Aorta (tissue), 5 donors: ENCODE measurements at regions not wholly inside any gene's neighbourhood (a gene's known extent, or its start where the extent isn't known, plus 50 kb on each side); places are given as distances from the start of the nearest gene placed in this dataset.
"Not testable (repeated sequence)": the region's sequence is repeated elsewhere in the genome, so short reads cannot be mapped to it uniquely, and the experiment has no call there.

Source experiments
- ATAC-seq: fragments of 200-7000 bp; cut with Tn5 transposase; one replicate; pipeline ENCODE4 v1.9.1; 2022; ENCODE audit warnings: moderate library complexity; ENCODE audit not compliant: low FRiP score
- DNase-seq, 2 donors: peaks; one replicate each; pipeline ENCODE4 v3.0.0-alpha.2; 2020
- H3K27ac ChIP-seq, 2 donors: one replicate each; pipeline ENCODE4 v1.5.1; 2013; ENCODE audit warnings: low read length in 2 of 2, mild to moderate bottlenecking in 2 of 2, moderate library complexity in 2 of 2, control low read depth in 1 of 2, inconsistent platforms in 1 of 2, low read depth in 1 of 2
- H3K27me3 ChIP-seq, 2 donors: one replicate each; pipeline ENCODE4 v1.6.1; 2013; ENCODE audit warnings: control low read depth in 1 of 2, low read length in 1 of 2, mild to moderate bottlenecking in 1 of 2, moderate library complexity in 1 of 2; ENCODE audit not compliant: insufficient read depth in 2 of 2, control insufficient read depth in 1 of 2
- H3K36me3 ChIP-seq, 2 donors: one replicate each; pipeline ENCODE4 v1.6.1; 2013; ENCODE audit warnings: control low read depth in 1 of 2, low read length in 1 of 2, mild to moderate bottlenecking in 1 of 2; ENCODE audit not compliant: insufficient read depth in 2 of 2, control insufficient read depth in 1 of 2
- H3K4me1 ChIP-seq, 2 donors: one replicate each; pipeline ENCODE4 v1.6.1; 2013; ENCODE audit warnings: low read length in 2 of 2, control low read depth in 1 of 2, mild to moderate bottlenecking in 1 of 2, moderate library complexity in 1 of 2; ENCODE audit not compliant: insufficient read depth in 2 of 2, control insufficient read depth in 1 of 2
- H3K4me3 ChIP-seq, 2 donors: one replicate each; pipeline ENCODE4 v1.5.1; 2013; ENCODE audit warnings: low read length in 2 of 2, control low read depth in 1 of 2, mild to moderate bottlenecking in 1 of 2
- H3K9me3 ChIP-seq: one replicate; pipeline ENCODE4 v1.6.1; 2013; ENCODE audit warnings: mild to moderate bottlenecking, low read length; ENCODE audit not compliant: control insufficient read depth
- WGBS, 2 donors: extraction: QIAGEN DNeasy Blood & Tissue Kit; methylation state at CpG; one replicate each; pipeline ENCODE4 v1.1.7; 2013; 5-methylcytosine and 5-hydroxymethylcytosine counted together
- intact Hi-C, 2 donors: fragments of 100-400 bp; cut with DNase I; formaldehyde crosslinking; loops; one replicate each; pipeline versions ENCODE4 v1.14.2 to v1.15.0; 2022
- donor health status: healthy with polysubstance abuse.
- donor health status: Bipolar disorder and iron deficiency.
- donor health status: DM: no; HTN: no; CAD: no.
- donor health status: DM: no; HTN: no; CAD: no.
- donor health status: DM: yes; HTN: yes; CAD: no.

GRCh38 chr15:77905301-77905920 lies 172.1 kb downstream of the TBC1D2B start:
- DNase-seq (peak in 1 of 2 donors; percentile 71), ATAC-seq (no peak)
- no peaks in the 10 kb centered on the region for H3K36me3 ChIP-seq
- WGBS, 2 donors: 94% methylated on average over 13 of the region's 13 CpGs
- intact Hi-C loops: no loop called here
- H3K4me3 ChIP-seq: no peak overlapping the region
- H3K4me1 ChIP-seq: no peaks in the 10 kb centered on the region
- H3K27me3 ChIP-seq: no peaks in the 10 kb centered on the region
- no peak overlapping the region for H3K27ac ChIP-seq
- no peaks in the 10 kb centered on the region for H3K9me3 ChIP-seq

- Histone ChIP-seq H3K36me3 (no peaks in the 10 kb centered on the region), H3K9me3 (no peaks in the 10 kb centered on the region), H3K4me3 (no peak overlapping the region), H3K4me1 (no peaks in the 10 kb centered on the region), H3K27ac (no peak overlapping the region), H3K27me3 (no peaks in the 10 kb centered on the region)
- 76 to 83% methylated on average over 5 of the region's 5 CpGs for WGBS, 2 donors
- intact Hi-C loops: loop anchor here in 1 of 2 donors (5.0 kb wide), 1 partner anchor 38 kb away; no protein-coding TSS in a partner anchor
- ATAC-seq: no peak
- peak in 1 of 2 donors; percentile 30 for DNase-seq
Measured at GRCh38 chr15:77904901-77905300, 172.6 kb downstream of the TBC1D2B start.

- no peaks in the 10 kb centered on the region for H3K27me3 ChIP-seq
- 93 to 94% methylated on average over 5 of the region's 5 CpGs for WGBS, 2 donors
- no peaks in the 10 kb centered on the region for H3K9me3 ChIP-seq
- intact Hi-C loops: loop anchor here in 1 of 2 donors (5.0 kb wide), 1 partner anchor 37 kb away; no protein-coding TSS in a partner anchor
- H3K27ac ChIP-seq: no peak overlapping the region
- no peak overlapping the region for H3K4me3 ChIP-seq
- DNase-seq (peak in 1 of 2 donors; percentile 54), ATAC-seq (no peak)
- H3K36me3 ChIP-seq: no peaks in the 10 kb centered on the region
- no peaks in the 10 kb centered on the region for H3K4me1 ChIP-seq
Measured at GRCh38 chr15:77904436-77904821, 173.1 kb downstream of the TBC1D2B start.

- not testable (repeated sequence) for ATAC-seq
- peak in 1 of 2 donors; percentile 55 for DNase-seq
- whole genome bisulfite sequencing, 2 donors: 91 to 93% methylated on average over 30 of the region's 30 CpGs
Measured at GRCh38 chr15:77903761-77904435, 173.6 kb downstream of the TBC1D2B start.

GRCh38 chr15:77902921-77903760 lies 174.4 kb downstream of the TBC1D2B start:
- H3K9me3 ChIP-seq, H3K36me3 ChIP-seq, H3K4me3 ChIP-seq, H3K4me1 ChIP-seq, H3K27me3 ChIP-seq, H3K27ac ChIP-seq, ATAC-seq: not testable (repeated sequence)
- peak in 1 of 2 donors; percentile 70 for DNase-seq
- intact Hi-C loops: loop anchor here in 1 of 2 donors (5.0 kb wide), 1 partner anchor 36 kb away; no protein-coding TSS in a partner anchor
- 53 to 63% methylated on average over 13 of the region's 13 CpGs for WGBS, 2 donors

More at GRCh38 chr15:77903761-77904435, 173.6 kb downstream of the TBC1D2B start:
- not testable (repeated sequence) for H3K9me3 ChIP-seq, H3K27ac ChIP-seq, H3K36me3 ChIP-seq, H3K4me3 ChIP-seq, H3K4me1 ChIP-seq, H3K27me3 ChIP-seq
- intact Hi-C loops: loop anchor here in 1 of 2 donors (5.0 kb wide), 1 partner anchor 37 kb away; no protein-coding TSS in a partner anchor

GRCh38 chr15:77901921-77902750 lies 175.4 kb downstream of the TBC1D2B start:
- DNase-seq (peak in 1 of 2 donors; percentile 51), ATAC-seq (no peak)
- Histone ChIP-seq H3K27me3 (no peaks in the 10 kb centered on the region), H3K4me3 (no peak overlapping the region), H3K9me3 (no peaks in the 10 kb centered on the region), H3K36me3 (no peaks in the 10 kb centered on the region), H3K4me1 (no peaks in the 10 kb centered on the region), H3K27ac (no peak overlapping the region)
- intact Hi-C loops: loop anchor here (1.0 to 5.0 kb wide), 2 partner anchors 32 to 35 kb away; no protein-coding TSS in a partner anchor
- WGBS, 2 donors: 83 to 84% methylated on average over 13 of the region's 13 CpGs

GRCh38 chr15:77901251-77901881 lies 176.1 kb downstream of the TBC1D2B start:
- WGBS, 2 donors: 88 to 90% methylated on average over 11 to 18 of the region's 18 CpGs
- Histone ChIP-seq H3K27me3 (no peaks in the 10 kb centered on the region), H3K27ac (no peak overlapping the region), H3K9me3 (no peaks in the 10 kb centered on the region), H3K4me1 (no peaks in the 10 kb centered on the region), H3K36me3 (no peaks in the 10 kb centered on the region), H3K4me3 (no peak overlapping the region)
- intact Hi-C loops: loop anchor here (1.0 to 5.0 kb wide), 2 partner anchors 31 to 34 kb away; no protein-coding TSS in a partner anchor
- DNase-seq (peak in 1 of 2 donors; percentile 67), ATAC-seq (no peak)
